ENCODE measurements at regions not wholly inside any gene's neighbourhood (a gene's known extent, or its start where the extent isn't known, plus 50 kb on each side); places are given as distances from the start of the nearest gene placed in this dataset.

- Mint-ChIP-seq H3K4me3 (no peak overlapping the region), H3K4me1 (no peaks in the 10 kb centered on the region), H3K27me3 (no peaks in the 10 kb centered on the region), H3K36me3 (no peaks in the 10 kb centered on the region), H3K27ac (no peak overlapping the region), H3K9me3 (peaks cover 2% of the 10 kb centered on the region)
- no peak for ATAC-seq
Observed at GRCh38 chr2:167424803-167425755, 536.8 kb downstream of the XIRP2 start.

GRCh38 chr2:167424221-167424620, 535.9 kb downstream of the XIRP2 start:
- no peaks in the 10 kb centered on the region for H3K27me3 Mint-ChIP-seq
- H3K4me1 Mint-ChIP-seq: no peaks in the 10 kb centered on the region
- H3K27ac Mint-ChIP-seq: no peak overlapping the region
- H3K36me3 Mint-ChIP-seq: no peaks in the 10 kb centered on the region
- H3K4me3 Mint-ChIP-seq: no peak overlapping the region
- ATAC-seq: no peak
- no peaks in the 10 kb centered on the region for H3K9me3 Mint-ChIP-seq

GRCh38 chr2:167423731-167424130, 535.5 kb downstream of the XIRP2 start:
- H3K4me3 Mint-ChIP-seq: no peak overlapping the region
- no peak for ATAC-seq
- H3K4me1 Mint-ChIP-seq: no peaks in the 10 kb centered on the region
- H3K9me3 Mint-ChIP-seq: no peaks in the 10 kb centered on the region
- no peaks in the 10 kb centered on the region for H3K27me3 Mint-ChIP-seq
- no peaks in the 10 kb centered on the region for H3K36me3 Mint-ChIP-seq
- no peak overlapping the region for H3K27ac Mint-ChIP-seq

GRCh38 chr2:167420211-167420610, 531.9 kb downstream of the XIRP2 start:
- H3K4me1 Mint-ChIP-seq: no peaks in the 10 kb centered on the region
- no peak for ATAC-seq

GRCh38 chr2:167415068-167415467, 526.8 kb downstream of the XIRP2 start:
- Mint-ChIP-seq H3K9me3 (peaks cover 15% of the 10 kb centered on the region), H3K36me3 (no peaks in the 10 kb centered on the region), H3K27me3 (no peaks in the 10 kb centered on the region), H3K27ac (no peak overlapping the region), H3K4me3 (no peak overlapping the region), H3K4me1 (no peaks in the 10 kb centered on the region)
- no peak for ATAC-seq

More at GRCh38 chr2:167420211-167420610, 531.9 kb downstream of the XIRP2 start:
- Mint-ChIP-seq H3K27me3 (no peaks in the 10 kb centered on the region), H3K36me3 (no peaks in the 10 kb centered on the region), H3K9me3 (peaks cover 5% of the 10 kb centered on the region), H3K27ac (no peak overlapping the region), H3K4me3 (no peak overlapping the region)

- Mint-ChIP-seq H3K4me1 (no peaks in the 10 kb centered on the region), H3K9me3 (peaks cover 22% of the 10 kb centered on the region), H3K36me3 (no peaks in the 10 kb centered on the region), H3K27ac (no peak overlapping the region), H3K27me3 (no peaks in the 10 kb centered on the region), H3K4me3 (no peak overlapping the region)
- no peak for ATAC-seq
Observed at GRCh38 chr2:167411367-167411766, 523.1 kb downstream of the XIRP2 start.

GRCh38 chr2:167406558-167406957, 518.3 kb downstream of the XIRP2 start:
- no peak overlapping the region for H3K4me3 Mint-ChIP-seq
- no peak overlapping the region for H3K27ac Mint-ChIP-seq
- ATAC-seq: no peak
- H3K36me3 Mint-ChIP-seq: no peaks in the 10 kb centered on the region
- H3K27me3 Mint-ChIP-seq: no peaks in the 10 kb centered on the region
- no peaks in the 10 kb centered on the region for H3K4me1 Mint-ChIP-seq
- H3K9me3 Mint-ChIP-seq: peaks cover 14% of the 10 kb centered on the region

GRCh38 chr2:167404627-167405284, 516.5 kb downstream of the XIRP2 start:
- no peak for ATAC-seq
- no peak overlapping the region for H3K4me3 Mint-ChIP-seq
- no peaks in the 10 kb centered on the region for H3K36me3 Mint-ChIP-seq
- peaks cover 17% of the 10 kb centered on the region for H3K9me3 Mint-ChIP-seq
- H3K4me1 Mint-ChIP-seq: no peaks in the 10 kb centered on the region
- no peaks in the 10 kb centered on the region for H3K27me3 Mint-ChIP-seq
- H3K27ac Mint-ChIP-seq: no peak overlapping the region

- H3K4me3 Mint-ChIP-seq: no peak overlapping the region
- no peaks in the 10 kb centered on the region for H3K36me3 Mint-ChIP-seq
- no peak for ATAC-seq
- H3K9me3 Mint-ChIP-seq: peaks cover 14% of the 10 kb centered on the region
- no peaks in the 10 kb centered on the region for H3K27me3 Mint-ChIP-seq
- no peak overlapping the region for H3K27ac Mint-ChIP-seq
- H3K4me1 Mint-ChIP-seq: no peaks in the 10 kb centered on the region
Observed at GRCh38 chr2:167401309-167401708, 513.0 kb downstream of the XIRP2 start.

- H3K27ac Mint-ChIP-seq: no peak overlapping the region
- no peaks in the 10 kb centered on the region for H3K4me1 Mint-ChIP-seq
- no peak overlapping the region for H3K4me3 Mint-ChIP-seq
- H3K27me3 Mint-ChIP-seq: no peaks in the 10 kb centered on the region
- ATAC-seq: no peak
- no peaks in the 10 kb centered on the region for H3K36me3 Mint-ChIP-seq
- H3K9me3 Mint-ChIP-seq: peaks cover 14% of the 10 kb centered on the region
Observed at GRCh38 chr2:167400546-167400945, 512.3 kb downstream of the XIRP2 start.

- no peak for ATAC-seq
- H3K4me3 Mint-ChIP-seq: no peak overlapping the region
- no peak overlapping the region for H3K27ac Mint-ChIP-seq
- peaks cover 17% of the 10 kb centered on the region for H3K9me3 Mint-ChIP-seq
- no peaks in the 10 kb centered on the region for H3K27me3 Mint-ChIP-seq
- no peaks in the 10 kb centered on the region for H3K4me1 Mint-ChIP-seq
- no peaks in the 10 kb centered on the region for H3K36me3 Mint-ChIP-seq
Observed at GRCh38 chr2:167398873-167399272, 510.6 kb downstream of the XIRP2 start.

- H3K4me1 Mint-ChIP-seq: no peaks in the 10 kb centered on the region
- H3K27ac Mint-ChIP-seq: no peak overlapping the region
- no peaks in the 10 kb centered on the region for H3K9me3 Mint-ChIP-seq
- no peaks in the 10 kb centered on the region for H3K36me3 Mint-ChIP-seq
- H3K27me3 Mint-ChIP-seq: no peaks in the 10 kb centered on the region
- no peak overlapping the region for H3K4me3 Mint-ChIP-seq
- ATAC-seq: no peak
Observed at GRCh38 chr2:167388901-167389300, 500.6 kb downstream of the XIRP2 start.

- Mint-ChIP-seq H3K27ac (no peak overlapping the region), H3K27me3 (no peaks in the 10 kb centered on the region), H3K4me1 (no peaks in the 10 kb centered on the region)
Observed at GRCh38 chr2:167388497-167388896, 500.2 kb downstream of the XIRP2 start.

GRCh38 chr2:167386694-167387093, 498.4 kb downstream of the XIRP2 start:
- Mint-ChIP-seq H3K27me3 (no peaks in the 10 kb centered on the region), H3K27ac (no peak overlapping the region), H3K4me3 (no peak overlapping the region), H3K9me3 (no peaks in the 10 kb centered on the region), H3K36me3 (no peaks in the 10 kb centered on the region), H3K4me1 (no peaks in the 10 kb centered on the region)
- no peak for ATAC-seq

More at GRCh38 chr2:167388497-167388896, 500.2 kb downstream of the XIRP2 start:
- Mint-ChIP-seq H3K36me3 (no peaks in the 10 kb centered on the region), H3K4me3 (no peak overlapping the region), H3K9me3 (no peaks in the 10 kb centered on the region)
- no peak for ATAC-seq

GRCh38 chr2:167383610-167384194, 495.4 kb downstream of the XIRP2 start:
- no peaks in the 10 kb centered on the region for H3K36me3 Mint-ChIP-seq
- no peak overlapping the region for H3K27ac Mint-ChIP-seq
- no peaks in the 10 kb centered on the region for H3K9me3 Mint-ChIP-seq
- no peak for ATAC-seq
- H3K4me3 Mint-ChIP-seq: no peak overlapping the region
- no peaks in the 10 kb centered on the region for H3K27me3 Mint-ChIP-seq
- no peaks in the 10 kb centered on the region for H3K4me1 Mint-ChIP-seq
